ENCODE measurements at regions not wholly inside any gene's neighbourhood (a gene's known extent, or its start where the extent isn't known, plus 50 kb on each side); places are given as distances from the start of the nearest gene placed in this dataset.

DNA sequence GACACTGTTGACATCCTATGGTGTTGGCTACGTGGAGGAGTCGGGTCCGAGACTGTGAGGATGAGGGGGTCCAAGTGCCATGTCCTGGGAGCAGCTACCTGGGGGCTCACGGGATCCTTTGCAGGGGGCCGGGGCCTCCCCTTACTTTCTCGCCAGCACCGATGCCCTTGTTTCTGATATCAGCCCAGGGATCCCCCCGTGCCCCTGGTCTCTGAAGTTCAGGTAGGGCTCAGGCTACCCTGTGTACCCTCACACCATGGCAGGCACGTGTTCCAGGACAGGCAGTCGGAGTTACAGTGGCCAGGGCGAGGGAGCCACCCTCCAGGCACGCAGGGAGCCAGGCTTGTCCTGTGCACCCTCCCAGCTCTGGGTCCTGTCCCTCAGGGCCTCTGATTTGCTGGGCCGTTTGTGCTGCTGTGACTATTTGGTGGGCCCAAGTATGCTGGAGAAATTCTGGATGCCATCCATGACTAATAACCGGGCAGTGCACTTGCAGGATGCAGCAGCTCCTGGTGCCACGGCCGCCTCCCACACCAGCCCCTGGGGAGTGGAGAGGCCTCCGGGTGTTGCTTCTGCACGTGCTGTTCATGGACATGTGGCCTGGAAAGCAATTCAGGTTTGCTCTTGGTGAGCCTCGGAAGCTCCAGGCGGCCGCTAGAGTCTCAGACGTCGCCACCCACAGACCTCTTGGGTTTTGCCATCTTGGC, 93.1 kb upstream of the SFSWAP start:
- TF ChIP-seq, protein P1, sequence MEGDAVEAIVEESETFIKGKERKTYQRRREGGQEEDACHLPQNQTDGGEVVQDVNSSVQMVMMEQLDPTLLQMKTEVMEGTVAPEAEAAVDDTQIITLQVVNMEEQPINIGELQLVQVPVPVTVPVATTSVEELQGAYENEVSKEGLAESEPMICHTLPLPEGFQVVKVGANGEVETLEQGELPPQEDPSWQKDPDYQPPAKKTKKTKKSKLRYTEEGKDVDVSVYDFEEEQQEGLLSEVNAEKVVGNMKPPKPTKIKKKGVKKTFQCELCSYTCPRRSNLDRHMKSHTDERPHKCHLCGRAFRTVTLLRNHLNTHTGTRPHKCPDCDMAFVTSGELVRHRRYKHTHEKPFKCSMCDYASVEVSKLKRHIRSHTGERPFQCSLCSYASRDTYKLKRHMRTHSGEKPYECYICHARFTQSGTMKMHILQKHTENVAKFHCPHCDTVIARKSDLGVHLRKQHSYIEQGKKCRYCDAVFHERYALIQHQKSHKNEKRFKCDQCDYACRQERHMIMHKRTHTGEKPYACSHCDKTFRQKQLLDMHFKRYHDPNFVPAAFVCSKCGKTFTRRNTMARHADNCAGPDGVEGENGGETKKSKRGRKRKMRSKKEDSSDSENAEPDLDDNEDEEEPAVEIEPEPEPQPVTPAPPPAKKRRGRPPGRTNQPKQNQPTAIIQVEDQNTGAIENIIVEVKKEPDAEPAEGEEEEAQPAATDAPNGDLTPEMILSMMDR (IDR thresholded peaks at IDR 0.05; ENCODE audit: low read length): no peak
- TF ChIP-seq EZH2 (IDR thresholded peaks at IDR 0.05; ENCODE audit: borderline replicate concordance, low read length): no peak

Measured in OCI-LY1 (cell line).